AG04449 (cell line): ENCODE measurements at regions not wholly inside any gene's neighbourhood (a gene's known extent, or its start where the extent isn't known, plus 50 kb on each side); places are given as distances from the start of the nearest gene placed in this dataset.
"Not testable (repeated sequence)": the region's sequence is repeated elsewhere in the genome, so short reads cannot be mapped to it uniquely, and the experiment has no call there.

Experiments
- CTCF ChIA-PET: fragments of 350-600 bp; formaldehyde crosslinking; extraction: SDS; loops from one replicate; lab custom pipeline; 2021; ENCODE audit warnings: antibody characterized with exemption; lab: Yijun Ruan, JAX
- POLR2A ChIA-PET: fragments of 400-600, 350-600 bp; formaldehyde crosslinking; extraction: SDS; loops from one replicate; lab custom pipeline; 2020; ENCODE audit warnings: antibody characterized with exemption, inconsistent platforms; lab: Yijun Ruan, JAX
- DNase-seq: peaks from one replicate; pipeline ENCODE4 v3.0.0-alpha.2; 2010; ENCODE audit warnings: low read depth, low spot score
- H3K4me3 ChIP-seq: 2 replicates; pipeline ENCODE4 v1.5.1; 2011; ENCODE audit warnings: low read depth, mild to moderate bottlenecking, control low read depth, low read length
- TF ChIP-seq, protein P1 (sequence below): IDR thresholded peaks from one replicate; pipeline ENCODE4 v1.5.1; 2011; ENCODE audit warnings: mild to moderate bottlenecking, moderate library complexity, low read length, control low read depth, inconsistent platforms; ENCODE audit not compliant: insufficient read depth; ENCODE audit errors: missing control alignments

- POLR2A ChIA-PET = no interaction called here
- DNase-seq = no peak
- TF ChIP-seq, protein P1, sequence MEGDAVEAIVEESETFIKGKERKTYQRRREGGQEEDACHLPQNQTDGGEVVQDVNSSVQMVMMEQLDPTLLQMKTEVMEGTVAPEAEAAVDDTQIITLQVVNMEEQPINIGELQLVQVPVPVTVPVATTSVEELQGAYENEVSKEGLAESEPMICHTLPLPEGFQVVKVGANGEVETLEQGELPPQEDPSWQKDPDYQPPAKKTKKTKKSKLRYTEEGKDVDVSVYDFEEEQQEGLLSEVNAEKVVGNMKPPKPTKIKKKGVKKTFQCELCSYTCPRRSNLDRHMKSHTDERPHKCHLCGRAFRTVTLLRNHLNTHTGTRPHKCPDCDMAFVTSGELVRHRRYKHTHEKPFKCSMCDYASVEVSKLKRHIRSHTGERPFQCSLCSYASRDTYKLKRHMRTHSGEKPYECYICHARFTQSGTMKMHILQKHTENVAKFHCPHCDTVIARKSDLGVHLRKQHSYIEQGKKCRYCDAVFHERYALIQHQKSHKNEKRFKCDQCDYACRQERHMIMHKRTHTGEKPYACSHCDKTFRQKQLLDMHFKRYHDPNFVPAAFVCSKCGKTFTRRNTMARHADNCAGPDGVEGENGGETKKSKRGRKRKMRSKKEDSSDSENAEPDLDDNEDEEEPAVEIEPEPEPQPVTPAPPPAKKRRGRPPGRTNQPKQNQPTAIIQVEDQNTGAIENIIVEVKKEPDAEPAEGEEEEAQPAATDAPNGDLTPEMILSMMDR = no peak
- H3K4me3 ChIP-seq = no peak overlapping the region
- CTCF ChIA-PET = no interaction called here
Observed at GRCh38 chr19:20365146-20365545, 198.1 kb downstream of the ZNF486 start.

GRCh38 chr19:20359933-20360720, 193.1 kb downstream of the ZNF486 start:
- DNase-seq = no peak
- ChIA-PET POLR2A (no interaction called here), CTCF (no interaction called here)
- H3K4me3 ChIP-seq = no peak overlapping the region
- TF ChIP-seq, protein P1 = no peak

- DNase-seq, POLR2A ChIA-PET, CTCF ChIA-PET, H3K4me3 ChIP-seq: not testable (repeated sequence)
Observed at GRCh38 chr19:20358841-20359465, 191.9 kb downstream of the ZNF486 start.

DNA sequence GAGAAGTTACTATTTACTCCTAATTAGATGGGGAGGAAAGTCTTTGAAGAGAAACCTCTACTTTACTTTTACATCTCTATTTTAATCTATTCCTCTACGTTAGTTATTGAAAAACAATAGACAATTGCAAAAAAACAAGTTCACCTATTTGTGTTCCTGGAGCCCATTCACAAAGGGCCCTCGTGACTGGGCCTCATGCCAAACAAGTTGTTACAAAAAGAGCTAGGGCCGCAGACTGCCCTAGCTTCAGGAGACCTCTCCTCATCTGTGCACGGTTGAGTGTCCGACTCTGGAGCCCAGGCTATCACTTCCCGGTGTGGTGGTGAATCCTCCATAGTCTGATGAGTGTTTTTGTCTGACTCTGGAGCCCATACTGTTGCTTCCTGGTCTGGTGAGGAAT, 190.9 kb downstream of the ZNF486 start:
- CTCF ChIA-PET = no interaction called here
- H3K4me3 ChIP-seq = no peak overlapping the region
- no peak for DNase-seq
- POLR2A ChIA-PET = no interaction called here
- TF ChIP-seq, protein P1 = no peak

DNA sequence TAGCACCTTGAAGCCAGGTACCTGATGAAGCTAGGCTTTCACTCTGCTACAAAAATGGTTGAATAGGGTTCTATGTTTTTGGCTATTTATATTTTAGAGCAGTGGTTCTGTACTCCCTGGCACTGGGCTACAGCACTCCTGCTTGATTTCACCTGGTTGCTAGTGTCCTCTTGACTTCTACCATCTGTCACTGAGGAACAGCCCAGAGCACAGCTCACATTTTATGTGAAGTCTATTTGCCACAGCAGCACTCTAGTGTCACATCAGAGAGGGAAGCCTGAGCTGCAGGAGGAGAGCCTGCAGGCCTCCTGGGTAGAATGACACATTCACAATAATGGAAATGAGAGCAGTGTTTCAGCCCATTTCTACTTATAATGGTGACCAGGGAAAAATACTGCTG, 184.2 kb downstream of the ZNF486 start:
- TF ChIP-seq, protein P1 = no peak
- POLR2A ChIA-PET = no interaction called here
- DNase-seq = no peak
- CTCF ChIA-PET = no interaction called here
- H3K4me3 ChIP-seq = no peak overlapping the region

DNA sequence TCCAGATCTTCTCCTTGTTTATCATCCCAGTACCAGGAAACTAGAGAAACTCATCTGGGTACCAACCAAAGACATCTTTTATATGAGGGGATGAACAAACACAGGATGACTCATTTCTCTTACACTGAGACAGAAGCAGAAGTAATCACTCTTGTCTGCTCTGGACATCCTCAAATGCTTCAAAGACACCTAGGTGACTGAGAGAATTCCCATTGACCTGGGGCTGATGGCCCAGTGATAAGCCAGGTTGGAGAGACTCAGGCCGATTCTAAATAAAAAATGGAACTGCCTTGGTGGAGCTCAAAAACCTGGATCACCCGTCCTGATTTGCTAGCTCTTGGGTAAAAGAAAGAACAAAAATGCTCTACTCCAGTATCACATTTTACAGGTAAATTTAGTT, 182.2 kb downstream of the ZNF486 start:
- ChIA-PET POLR2A (no interaction called here), CTCF (no interaction called here)
- no peak for DNase-seq
- TF ChIP-seq, protein P1 = no peak
- no peak overlapping the region for H3K4me3 ChIP-seq
